K562 (cell line): ENCODE measurements at regions not wholly inside any gene's neighbourhood (a gene's known extent, or its start where the extent isn't known, plus 50 kb on each side); places are given as distances from the start of the nearest gene placed in this dataset.

Experiments
- ATAC-seq: fragments of 200-7000 bp; cut with Tn5 transposase; 3 replicates; pipeline ENCODE4 v1.9.1; 2020; ENCODE audit warnings: moderate library complexity
- BruUV-seq: library from RNA; stranded (reverse); fragments of 400-500 nt; replicated peaks from 2 replicates; lab custom pipeline; 2021; lab: Mats Ljungman, UMichigan
- CTCF ChIA-PET: fragments of 300-600 bp; formaldehyde crosslinking; extraction: SDS; loops from one replicate; lab custom pipeline; 2021; ENCODE audit warnings: low intra/inter-chr PET ratio; lab: Yijun Ruan, JAX
- POLR2A ChIA-PET: fragments of 300-600, 350-650 bp; sonication (Branson Sonifier 250); formaldehyde crosslinking; extraction: SDS; loops from one replicate; lab custom pipeline; 2021; ENCODE audit warnings: antibody characterized with exemption, inconsistent platforms; lab: Yijun Ruan, JAX
- DNase-seq, 4 experiments: peaks; one replicate each; pipeline versions ENCODE4 v3.0.0 to v3.0.0-alpha.2; 2011 to 2018; ENCODE audit warnings: low spot score in 3 of 4, mixed read lengths in 3 of 4; ENCODE audit errors: extremely low read depth in 1 of 4
- FAIRE-seq: peaks from 2 replicates; lab custom pipeline; 2011; peaks lifted over from hg19 to GRCh38; lab: Jason Lieb, UNC
- H2AFZ ChIP-seq: 2 replicates; pipeline ENCODE4 v1.6.0; 2011; ENCODE audit warnings: low read depth, low read length, control low read depth, inconsistent platforms
- H3K27ac ChIP-seq: fragments of 200-600 bp; 3 replicates; pipeline ENCODE4 v1.8.0; 2011; ENCODE audit warnings: low read depth, mild to moderate bottlenecking, control low read depth, inconsistent platforms, low read length, moderate library complexity, mixed read lengths; ENCODE audit errors: extremely low read depth
- H3K27me3 ChIP-seq, 2 experiments: fragments of 300-600 bp in 1 of 2; 2 replicates in 1 of 2; 3 replicates in 1 of 2; pipeline versions ENCODE4 v1.6.0 to v1.8.0; 2011; ENCODE audit warnings: inconsistent platforms in 2 of 2, low read length in 2 of 2, mild to moderate bottlenecking in 1 of 2, mixed read lengths in 1 of 2, moderate library complexity in 1 of 2; ENCODE audit not compliant: control insufficient read depth in 2 of 2, insufficient read depth in 2 of 2
- H3K36me3 ChIP-seq: fragments of 300-600 bp; 3 replicates; pipeline ENCODE4 v1.8.0; 2011; ENCODE audit warnings: mild to moderate bottlenecking, low read length, inconsistent platforms; ENCODE audit not compliant: control insufficient read depth, insufficient read depth
- H3K4me1 ChIP-seq, 2 experiments: fragments of 200-600 bp in 1 of 2; replicated peaks in 1 of 2; 2 replicates in 1 of 2; 3 replicates in 1 of 2; pipeline versions ENCODE4 v1.5.1 to v1.8.0; 2011; ENCODE audit warnings: inconsistent platforms in 2 of 2, low read length in 2 of 2, mild to moderate bottlenecking in 1 of 2, mixed read lengths in 1 of 2, moderate library complexity in 1 of 2; ENCODE audit not compliant: control insufficient read depth in 2 of 2, insufficient read depth in 2 of 2
- H3K4me2 ChIP-seq: 2 replicates; pipeline ENCODE4 v1.6.1; 2011; ENCODE audit warnings: low read length, control low read depth, inconsistent platforms, mixed read lengths; ENCODE audit not compliant: insufficient read depth
- H3K4me3 ChIP-seq: fragments of 200-600 bp; sonication (generic), shearing (Covaris generic); 2 replicates; pipeline ENCODE4 v1.5.1; 2016; ENCODE audit warnings: control low read depth, inconsistent platforms
- H3K79me2 ChIP-seq: fragments of 200-600 bp; 3 replicates; pipeline ENCODE4 v1.8.0; 2011; ENCODE audit warnings: low read length, inconsistent platforms; ENCODE audit not compliant: control insufficient read depth, insufficient read depth
- H3K9ac ChIP-seq, 2 experiments: 2 replicates each; pipeline versions ENCODE4 v1.6.0 to v1.6.1; 2011; ENCODE audit warnings: low read depth in 2 of 2, low read length in 2 of 2, control low read depth in 1 of 2, inconsistent platforms in 1 of 2, mild to moderate bottlenecking in 1 of 2, mixed read lengths in 1 of 2; ENCODE audit not compliant: insufficient read depth in 1 of 2
- H3K9me1 ChIP-seq: one replicate; pipeline ENCODE4 v1.6.0; 2011; ENCODE audit warnings: inconsistent platforms, mild to moderate bottlenecking, low read length, moderate library complexity; ENCODE audit not compliant: control insufficient read depth, insufficient read depth
- H3K9me3 ChIP-seq: replicated peaks from 2 replicates; pipeline ENCODE4 v1.5.1; 2011; ENCODE audit warnings: low read depth, low read length, inconsistent platforms; ENCODE audit not compliant: control insufficient read depth, insufficient read depth
- H4K20me1 ChIP-seq: replicated peaks from 2 replicates; pipeline ENCODE4 v1.6.1; 2011; ENCODE audit warnings: low read length, inconsistent platforms, mixed read lengths; ENCODE audit not compliant: control insufficient read depth, insufficient read depth
- SP2 ChIP-seq: IDR thresholded peaks from 2 replicates; pipeline ENCODE4 v1.6.1; 2011; ENCODE audit warnings: mild to moderate bottlenecking, low read depth, low read length, moderate library complexity; ENCODE audit not compliant: poor library complexity, severe bottlenecking; ENCODE audit errors: extremely low read depth
- ZNF780A ChIP-seq: fragments of 250-450 bp; sonication (Bioruptor Pico); IDR thresholded peaks from 2 replicates; pipeline ENCODE4 v1.5.0; 2021; ENCODE audit warnings: mild to moderate bottlenecking
- WGBS: fragments of 100-300 bp; shearing (Covaris generic); methylation state at CpG from one replicate; pipeline ENCODE4 v1.1.6; 2016; ENCODE audit warnings: low coverage, mixed read lengths; ENCODE audit not compliant: insufficient coverage; ENCODE audit errors: missing lambda C conversion rate; 5-methylcytosine and 5-hydroxymethylcytosine counted together
- in situ Hi-C: fragments of 300-500 bp; cut with MboI; formaldehyde crosslinking; loops from 4 replicates; pipeline ENCODE4 v1.15.0; 2018; ENCODE audit warnings: inconsistent platforms, mixed read lengths
- intact Hi-C: fragments of 100-400 bp; cut with micrococcal nuclease; formaldehyde crosslinking; loops from 2 replicates; pipeline ENCODE4 v1.14.2; 2022
- TF ChIP-seq, protein P1 (sequence below), 2 experiments: IDR thresholded peaks; 2 replicates each; pipeline ENCODE4 v1.6.1; 2012; ENCODE audit warnings: improper control_type of control experiment in 2 of 2, low read depth in 2 of 2, low read length in 2 of 2, borderline replicate concordance in 1 of 2

GRCh38 chr11:28684011-28684586 is 575.9 kb downstream of the METTL15 start (continued):
- TF ChIP-seq, protein P1, sequence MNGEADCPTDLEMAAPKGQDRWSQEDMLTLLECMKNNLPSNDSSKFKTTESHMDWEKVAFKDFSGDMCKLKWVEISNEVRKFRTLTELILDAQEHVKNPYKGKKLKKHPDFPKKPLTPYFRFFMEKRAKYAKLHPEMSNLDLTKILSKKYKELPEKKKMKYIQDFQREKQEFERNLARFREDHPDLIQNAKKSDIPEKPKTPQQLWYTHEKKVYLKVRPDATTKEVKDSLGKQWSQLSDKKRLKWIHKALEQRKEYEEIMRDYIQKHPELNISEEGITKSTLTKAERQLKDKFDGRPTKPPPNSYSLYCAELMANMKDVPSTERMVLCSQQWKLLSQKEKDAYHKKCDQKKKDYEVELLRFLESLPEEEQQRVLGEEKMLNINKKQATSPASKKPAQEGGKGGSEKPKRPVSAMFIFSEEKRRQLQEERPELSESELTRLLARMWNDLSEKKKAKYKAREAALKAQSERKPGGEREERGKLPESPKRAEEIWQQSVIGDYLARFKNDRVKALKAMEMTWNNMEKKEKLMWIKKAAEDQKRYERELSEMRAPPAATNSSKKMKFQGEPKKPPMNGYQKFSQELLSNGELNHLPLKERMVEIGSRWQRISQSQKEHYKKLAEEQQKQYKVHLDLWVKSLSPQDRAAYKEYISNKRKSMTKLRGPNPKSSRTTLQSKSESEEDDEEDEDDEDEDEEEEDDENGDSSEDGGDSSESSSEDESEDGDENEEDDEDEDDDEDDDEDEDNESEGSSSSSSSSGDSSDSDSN (IDR thresholded peaks at IDR 0.05; ENCODE audit: borderline replicate concordance in 1 of 2, low read depth in 2 of 2, low read length in 2 of 2): no peak
- TF ChIP-seq SP2: no peak

- ATAC-seq: no peak
- Histone ChIP-seq H3K9me1 (no peaks in the 10 kb centered on the region), H3K9me3 (no peaks in the 10 kb centered on the region), H3K27me3 (no peaks in the 10 kb centered on the region), H4K20me1 (no peaks in the 10 kb centered on the region), H3K79me2 (no peaks in the 10 kb centered on the region), H3K27ac (no peak overlapping the region), H3K36me3 (no peaks in the 10 kb centered on the region), H3K9ac (no peak overlapping the region), H3K4me1 (no peaks in the 10 kb centered on the region), H3K4me2 (no peak overlapping the region), H2AFZ (no peak overlapping the region), H3K4me3 (no peak overlapping the region)
- intact Hi-C loops: no loop called here
- ChIA-PET CTCF (no interaction called here), POLR2A (no interaction called here)
- no peak for FAIRE-seq
- no TSS peak for BruUV-seq
- TF ChIP-seq ZNF780A (CRISPR knock-in tag): no peak
- in situ Hi-C loops: no loop called here
- DNase-seq: no peak
- 0% methylated on average over 2 of the region's 3 CpGs for WGBS
Measured at GRCh38 chr11:28679795-28680468, 571.7 kb downstream of the METTL15 start.
